ENCODE measurements at regions not wholly inside any gene's neighbourhood (a gene's known extent, or its start where the extent isn't known, plus 50 kb on each side); places are given as distances from the start of the nearest gene placed in this dataset.

- intact Hi-C loops (cut with DNase I), result no loop called here
- H3K4me1 ChIP-seq, result no peaks in the 10 kb centered on the region
- H3K27me3 ChIP-seq (ENCODE audit: low read depth), result no peaks in the 10 kb centered on the region
- no peak for TF ChIP-seq CTCF (IDR thresholded peaks at IDR 0.05)
- H3K36me3 ChIP-seq, result no peaks in the 10 kb centered on the region
- H3K9me3 ChIP-seq, result no peaks in the 10 kb centered on the region
- H3K4me3 ChIP-seq, result no peak overlapping the region
- no peak overlapping the region for H3K27ac ChIP-seq
- no peak for ATAC-seq
- no peak for DNase-seq
Observed at GRCh38 chr10:20616056-20616671, 280.9 kb downstream of the NEBL start.

- no peaks in the 10 kb centered on the region for H3K9me3 ChIP-seq
- TF ChIP-seq CTCF (IDR thresholded peaks at IDR 0.05), result no peak
- no peak for ATAC-seq
- H3K36me3 ChIP-seq, result no peaks in the 10 kb centered on the region
- DNase-seq, result no peak
- H3K4me1 ChIP-seq, result no peaks in the 10 kb centered on the region
- H3K27ac ChIP-seq, result no peak overlapping the region
- intact Hi-C loops (cut with DNase I), result no loop called here
- H3K27me3 ChIP-seq (ENCODE audit: low read depth), result no peaks in the 10 kb centered on the region
- H3K4me3 ChIP-seq, result no peak overlapping the region
Observed at GRCh38 chr10:20615395-20615794, 281.7 kb downstream of the NEBL start.

- DNase-seq, result no peak
- no peak for ATAC-seq
Observed at GRCh38 chr10:20614911-20615310, 282.2 kb downstream of the NEBL start.

GRCh38 chr10:20608503-20608902 is 288.6 kb downstream of the NEBL start:
- no peaks in the 10 kb centered on the region for H3K27me3 ChIP-seq (ENCODE audit: low read depth)
- H3K9me3 ChIP-seq, result no peaks in the 10 kb centered on the region
- DNase-seq (no peak), ATAC-seq (no peak)
- no peak overlapping the region for H3K4me3 ChIP-seq
- intact Hi-C loops (cut with DNase I), result no loop called here
- no peak for TF ChIP-seq CTCF (IDR thresholded peaks at IDR 0.05)
- no peaks in the 10 kb centered on the region for H3K4me1 ChIP-seq
- no peak overlapping the region for H3K27ac ChIP-seq
- H3K36me3 ChIP-seq, result no peaks in the 10 kb centered on the region

More at GRCh38 chr10:20614911-20615310, 282.2 kb downstream of the NEBL start:
- no peak for TF ChIP-seq CTCF (IDR thresholded peaks at IDR 0.05)
- H3K27ac ChIP-seq, result no peak overlapping the region
- no peaks in the 10 kb centered on the region for H3K36me3 ChIP-seq
- H3K4me1 ChIP-seq, result no peaks in the 10 kb centered on the region
- no peaks in the 10 kb centered on the region for H3K9me3 ChIP-seq
- H3K27me3 ChIP-seq (ENCODE audit: low read depth), result no peaks in the 10 kb centered on the region
- intact Hi-C loops (cut with DNase I), result no loop called here
- no peak overlapping the region for H3K4me3 ChIP-seq

- H3K27me3 ChIP-seq (ENCODE audit: low read depth), result no peaks in the 10 kb centered on the region
- no peaks in the 10 kb centered on the region for H3K9me3 ChIP-seq
- H3K4me1 ChIP-seq, result no peaks in the 10 kb centered on the region
- no peak for TF ChIP-seq CTCF (IDR thresholded peaks at IDR 0.05)
- DNase-seq (no peak), ATAC-seq (no peak)
- no peak overlapping the region for H3K4me3 ChIP-seq
- intact Hi-C loops (cut with DNase I), result no loop called here
- no peaks in the 10 kb centered on the region for H3K36me3 ChIP-seq
- no peak overlapping the region for H3K27ac ChIP-seq
Observed at GRCh38 chr10:20606985-20607384, 290.1 kb downstream of the NEBL start.

Data from lower lobe of right lung (tissue), 2 donors.